ENCODE measurements at regions not wholly inside any gene's neighbourhood (a gene's known extent, or its start where the extent isn't known, plus 50 kb on each side); places are given as distances from the start of the nearest gene placed in this dataset.

GRCh38 chr10:33066558-33067236, 108.7 kb upstream of the ITGB1 start:
- Histone ChIP-seq H3K27ac (ENCODE audit: low read depth, low read length) (no peak overlapping the region), H3K36me3 (ENCODE audit: control insufficient read depth, insufficient read depth, low read length) (no peaks in the 10 kb centered on the region), H3K9ac (ENCODE audit: extremely low read depth, low read length, poor library complexity, severe bottlenecking) (no peak overlapping the region), H3K4me3 (ENCODE audit: low read length) (no peak overlapping the region), H3K4me1 (ENCODE audit: control insufficient read depth, insufficient read depth, low read length) (no peaks in the 10 kb centered on the region), H3K9me3 (ENCODE audit: control insufficient read depth, low read length) (peaks cover 12% of the 10 kb centered on the region), H3K27me3 (ENCODE audit: control insufficient read depth, insufficient read depth, low read length, poor library complexity, severe bottlenecking) (no peaks in the 10 kb centered on the region)
- DNase-seq: peak; percentile 55
- H3K27ac Mint-ChIP-seq: no peak overlapping the region
- H3K27me3 Mint-ChIP-seq (ENCODE audit: insufficient read depth): peaks cover 18% of the 10 kb centered on the region
- no peaks in the 10 kb centered on the region for H3K36me3 Mint-ChIP-seq (ENCODE audit: low read depth)
- TF ChIP-seq, protein P1, sequence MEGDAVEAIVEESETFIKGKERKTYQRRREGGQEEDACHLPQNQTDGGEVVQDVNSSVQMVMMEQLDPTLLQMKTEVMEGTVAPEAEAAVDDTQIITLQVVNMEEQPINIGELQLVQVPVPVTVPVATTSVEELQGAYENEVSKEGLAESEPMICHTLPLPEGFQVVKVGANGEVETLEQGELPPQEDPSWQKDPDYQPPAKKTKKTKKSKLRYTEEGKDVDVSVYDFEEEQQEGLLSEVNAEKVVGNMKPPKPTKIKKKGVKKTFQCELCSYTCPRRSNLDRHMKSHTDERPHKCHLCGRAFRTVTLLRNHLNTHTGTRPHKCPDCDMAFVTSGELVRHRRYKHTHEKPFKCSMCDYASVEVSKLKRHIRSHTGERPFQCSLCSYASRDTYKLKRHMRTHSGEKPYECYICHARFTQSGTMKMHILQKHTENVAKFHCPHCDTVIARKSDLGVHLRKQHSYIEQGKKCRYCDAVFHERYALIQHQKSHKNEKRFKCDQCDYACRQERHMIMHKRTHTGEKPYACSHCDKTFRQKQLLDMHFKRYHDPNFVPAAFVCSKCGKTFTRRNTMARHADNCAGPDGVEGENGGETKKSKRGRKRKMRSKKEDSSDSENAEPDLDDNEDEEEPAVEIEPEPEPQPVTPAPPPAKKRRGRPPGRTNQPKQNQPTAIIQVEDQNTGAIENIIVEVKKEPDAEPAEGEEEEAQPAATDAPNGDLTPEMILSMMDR (conservative IDR thresholded peaks at IDR 0.05): peak; percentile 70
- H3K9me3 Mint-ChIP-seq: peaks cover 7% of the 10 kb centered on the region
- WGBS, 2 experiments (ENCODE audit: insufficient coverage in 1 of 2, insufficient read length in 1 of 2): 89 to 93% methylated on average over 8 to 9 of the region's 9 CpGs
- H3K4me1 Mint-ChIP-seq: peaks cover 11% of the 10 kb centered on the region
- no peak overlapping the region for H3K4me3 Mint-ChIP-seq

GRCh38 chr10:33065111-33065510, 107.1 kb upstream of the ITGB1 start:
- no peak overlapping the region for H3K27ac Mint-ChIP-seq
- WGBS, 2 experiments (ENCODE audit: insufficient coverage in 1 of 2, insufficient read length in 1 of 2): 60 to 85% methylated on average over 1 of the region's 1 CpG
- H3K27me3 Mint-ChIP-seq (ENCODE audit: insufficient read depth): peaks cover 18% of the 10 kb centered on the region
- H3K4me3 Mint-ChIP-seq: no peak overlapping the region
- peaks cover 5% of the 10 kb centered on the region for H3K4me1 Mint-ChIP-seq
- Histone ChIP-seq H3K9me3 (ENCODE audit: control insufficient read depth, low read length) (peaks cover 1% of the 10 kb centered on the region), H3K4me1 (ENCODE audit: control insufficient read depth, insufficient read depth, low read length) (no peaks in the 10 kb centered on the region), H3K36me3 (ENCODE audit: control insufficient read depth, insufficient read depth, low read length) (no peaks in the 10 kb centered on the region), H3K27ac (ENCODE audit: low read depth, low read length) (no peak overlapping the region), H3K4me3 (ENCODE audit: low read length) (no peak overlapping the region), H3K27me3 (ENCODE audit: control insufficient read depth, insufficient read depth, low read length, poor library complexity, severe bottlenecking) (no peaks in the 10 kb centered on the region), H3K9ac (ENCODE audit: extremely low read depth, low read length, poor library complexity, severe bottlenecking) (no peak overlapping the region)
- no peaks in the 10 kb centered on the region for H3K36me3 Mint-ChIP-seq (ENCODE audit: low read depth)
- TF ChIP-seq, protein P1 (conservative IDR thresholded peaks at IDR 0.05): no peak
- DNase-seq: no peak
- no peaks in the 10 kb centered on the region for H3K9me3 Mint-ChIP-seq

DNA sequence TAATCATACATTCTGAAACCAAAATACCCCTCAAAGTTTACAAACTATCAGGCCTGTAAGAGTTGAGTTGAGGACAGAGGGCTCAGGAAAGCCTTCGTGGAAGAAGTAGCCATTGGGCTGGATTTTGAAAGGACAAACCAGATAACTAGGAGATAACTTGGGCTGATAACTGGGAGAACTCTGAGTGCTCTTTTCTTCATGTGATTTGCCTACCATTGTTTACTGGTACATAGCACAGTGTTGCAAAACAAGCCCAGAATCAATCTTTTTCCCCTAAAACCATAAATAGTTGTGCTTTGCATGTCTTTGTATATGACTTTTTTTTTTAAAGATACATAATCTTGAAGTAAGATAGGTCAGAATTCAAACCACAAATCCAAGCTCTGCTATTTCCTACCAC, 106.7 kb upstream of the ITGB1 start:
- H3K9me3 ChIP-seq (ENCODE audit: control insufficient read depth, low read length): no peaks in the 10 kb centered on the region
- TF ChIP-seq, protein P1 (conservative IDR thresholded peaks at IDR 0.05): no peak
- no peak overlapping the region for H3K4me3 Mint-ChIP-seq
- no peak overlapping the region for H3K27ac ChIP-seq (ENCODE audit: low read depth, low read length)
- H3K9me3 Mint-ChIP-seq: no peaks in the 10 kb centered on the region
- no peaks in the 10 kb centered on the region for H3K36me3 Mint-ChIP-seq (ENCODE audit: low read depth)
- no peaks in the 10 kb centered on the region for H3K36me3 ChIP-seq (ENCODE audit: control insufficient read depth, insufficient read depth, low read length)
- no peak for DNase-seq
- no peak overlapping the region for H3K4me3 ChIP-seq (ENCODE audit: low read length)
- H3K27ac Mint-ChIP-seq: no peak overlapping the region
- H3K4me1 ChIP-seq (ENCODE audit: control insufficient read depth, insufficient read depth, low read length): no peaks in the 10 kb centered on the region
- H3K27me3 Mint-ChIP-seq (ENCODE audit: insufficient read depth): peaks cover 14% of the 10 kb centered on the region
- H3K9ac ChIP-seq (ENCODE audit: extremely low read depth, low read length, poor library complexity, severe bottlenecking): no peak overlapping the region
- no peaks in the 10 kb centered on the region for H3K27me3 ChIP-seq (ENCODE audit: control insufficient read depth, insufficient read depth, low read length, poor library complexity, severe bottlenecking)
- peaks cover 5% of the 10 kb centered on the region for H3K4me1 Mint-ChIP-seq
- 41% methylated on average over 1 of the region's 1 CpG; no CpG with 5 or more reads in 1 of the 2 experiments for WGBS, 2 experiments (ENCODE audit: insufficient coverage in 1 of 2, insufficient read length in 1 of 2)

Measured in endodermal cell (in vitro differentiated cells).